ENCODE measurements at regions not wholly inside any gene's neighbourhood (a gene's known extent, or its start where the extent isn't known, plus 50 kb on each side); places are given as distances from the start of the nearest gene placed in this dataset.

GRCh38 chr2:21244161-21244560, 120.4 kb downstream of the TDRD15 start:
- CTCF ChIA-PET, result no interaction called here
- POLR2A ChIA-PET, result no interaction called here
- TF ChIP-seq, protein P1, sequence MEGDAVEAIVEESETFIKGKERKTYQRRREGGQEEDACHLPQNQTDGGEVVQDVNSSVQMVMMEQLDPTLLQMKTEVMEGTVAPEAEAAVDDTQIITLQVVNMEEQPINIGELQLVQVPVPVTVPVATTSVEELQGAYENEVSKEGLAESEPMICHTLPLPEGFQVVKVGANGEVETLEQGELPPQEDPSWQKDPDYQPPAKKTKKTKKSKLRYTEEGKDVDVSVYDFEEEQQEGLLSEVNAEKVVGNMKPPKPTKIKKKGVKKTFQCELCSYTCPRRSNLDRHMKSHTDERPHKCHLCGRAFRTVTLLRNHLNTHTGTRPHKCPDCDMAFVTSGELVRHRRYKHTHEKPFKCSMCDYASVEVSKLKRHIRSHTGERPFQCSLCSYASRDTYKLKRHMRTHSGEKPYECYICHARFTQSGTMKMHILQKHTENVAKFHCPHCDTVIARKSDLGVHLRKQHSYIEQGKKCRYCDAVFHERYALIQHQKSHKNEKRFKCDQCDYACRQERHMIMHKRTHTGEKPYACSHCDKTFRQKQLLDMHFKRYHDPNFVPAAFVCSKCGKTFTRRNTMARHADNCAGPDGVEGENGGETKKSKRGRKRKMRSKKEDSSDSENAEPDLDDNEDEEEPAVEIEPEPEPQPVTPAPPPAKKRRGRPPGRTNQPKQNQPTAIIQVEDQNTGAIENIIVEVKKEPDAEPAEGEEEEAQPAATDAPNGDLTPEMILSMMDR (IDR thresholded peaks at IDR 0.05; ENCODE audit: insufficient read depth, low read depth, low read length), result no peak
- no peak overlapping the region for H3K4me3 ChIP-seq (ENCODE audit: low read depth, low read length)
- no peak for DNase-seq (ENCODE audit: low read depth)
- no peaks in the 10 kb centered on the region for H3K27me3 ChIP-seq (ENCODE audit: control insufficient read depth, insufficient read depth, low read length)
- H3K36me3 ChIP-seq (ENCODE audit: control insufficient read depth, insufficient read depth, low read length), result no peaks in the 10 kb centered on the region

- DNase-seq (ENCODE audit: low read depth), result no peak
- POLR2A ChIA-PET, result no interaction called here
- CTCF ChIA-PET, result no interaction called here
- TF ChIP-seq, protein P1 (IDR thresholded peaks at IDR 0.05; ENCODE audit: insufficient read depth, low read depth, low read length), result no peak
- no peak overlapping the region for H3K4me3 ChIP-seq (ENCODE audit: low read depth, low read length)
- H3K27me3 ChIP-seq (ENCODE audit: control insufficient read depth, insufficient read depth, low read length), result no peaks in the 10 kb centered on the region
- H3K36me3 ChIP-seq (ENCODE audit: control insufficient read depth, insufficient read depth, low read length), result no peaks in the 10 kb centered on the region
Measured at GRCh38 chr2:21245565-21245964, 121.8 kb downstream of the TDRD15 start.

GRCh38 chr2:21249367-21249766, 125.6 kb downstream of the TDRD15 start:
- ChIA-PET CTCF (interaction anchor here (1.5 kb wide), 1 partner anchor 73 kb away, joined by 3 read pairs; no protein-coding TSS in a partner anchor), POLR2A (no interaction called here)
- Histone ChIP-seq H3K36me3 (ENCODE audit: control insufficient read depth, insufficient read depth, low read length) (no peaks in the 10 kb centered on the region), H3K4me3 (ENCODE audit: low read depth, low read length) (no peak overlapping the region), H3K27me3 (ENCODE audit: control insufficient read depth, insufficient read depth, low read length) (no peaks in the 10 kb centered on the region)
- TF ChIP-seq, protein P1 (IDR thresholded peaks at IDR 0.05; ENCODE audit: insufficient read depth, low read depth, low read length), result no peak
- DNase-seq (ENCODE audit: low read depth), result no peak

- no peak for DNase-seq (ENCODE audit: low read depth)
- ChIA-PET CTCF (no interaction called here), POLR2A (no interaction called here)
- H3K27me3 ChIP-seq (ENCODE audit: control insufficient read depth, insufficient read depth, low read length), result no peaks in the 10 kb centered on the region
- TF ChIP-seq, protein P1 (IDR thresholded peaks at IDR 0.05; ENCODE audit: insufficient read depth, low read depth, low read length), result no peak
- H3K4me3 ChIP-seq (ENCODE audit: low read depth, low read length), result no peak overlapping the region
- no peaks in the 10 kb centered on the region for H3K36me3 ChIP-seq (ENCODE audit: control insufficient read depth, insufficient read depth, low read length)
Measured at GRCh38 chr2:21250673-21251072, 126.9 kb downstream of the TDRD15 start.

GRCh38 chr2:21251216-21251980, 127.6 kb downstream of the TDRD15 start:
- Histone ChIP-seq H3K4me3 (ENCODE audit: low read depth, low read length) (no peak overlapping the region), H3K27me3 (ENCODE audit: control insufficient read depth, insufficient read depth, low read length) (no peaks in the 10 kb centered on the region), H3K36me3 (ENCODE audit: control insufficient read depth, insufficient read depth, low read length) (no peaks in the 10 kb centered on the region)
- DNase-seq (ENCODE audit: low read depth), result no peak
- TF ChIP-seq, protein P1 (IDR thresholded peaks at IDR 0.05; ENCODE audit: insufficient read depth, low read depth, low read length), result no peak
- CTCF ChIA-PET, result no interaction called here
- POLR2A ChIA-PET, result no interaction called here

All from BJ (cell line).